ENCODE measurements at regions not wholly inside any gene's neighbourhood (a gene's known extent, or its start where the extent isn't known, plus 50 kb on each side); places are given as distances from the start of the nearest gene placed in this dataset.
A peak's percentile ranks its signal among the peaks of the same experiment; 100 is the strongest.

GRCh38 chr18:29096079-29096770, 919.3 kb upstream of the CDH2 start:
- Histone ChIP-seq H3K4me1 (ENCODE audit: insufficient read depth, low read length) (peaks cover 19% of the 10 kb centered on the region), H3K36me3 (ENCODE audit: insufficient read depth, low read length) (no peaks in the 10 kb centered on the region), H3K79me2 (ENCODE audit: insufficient read depth, low read length) (no peaks in the 10 kb centered on the region), H3K27me3 (ENCODE audit: insufficient read depth, low read length, poor library complexity) (no peaks in the 10 kb centered on the region), H3K9ac (ENCODE audit: low read depth, low read length) (no peak overlapping the region), H3K4me3 (ENCODE audit: low read depth in 1 of 2, low read length in 2 of 2) (no peak overlapping the region), H3K4me2 (ENCODE audit: insufficient read depth, low read length) (peak overlapping the region; percentile 24; the same call in 1 of the 2 replicates), H4K20me1 (ENCODE audit: insufficient read depth, low read length) (no peaks in the 10 kb centered on the region), H3K9me3 (ENCODE audit: insufficient read depth, low read length, severe bottlenecking) (peaks cover 4% of the 10 kb centered on the region), H3K27ac (ENCODE audit: low read length) (peak overlapping the region; percentile 72), H2AFZ (ENCODE audit: low read depth, low read length) (peak overlapping the region; percentile 54; the same call in 1 of the 2 replicates)
- ATAC-seq (ENCODE audit: insufficient read depth, low read depth) (peak; percentile 90), DNase-seq (peak; percentile 34)
- no peak for TF ChIP-seq EZH2 (IDR thresholded peaks at IDR 0.05; ENCODE audit: borderline replicate concordance, low read depth, low read length, severe bottlenecking)
- no peak for TF ChIP-seq CTCF (IDR thresholded peaks at IDR 0.05; ENCODE audit: borderline replicate concordance, extremely low read depth, low read length, poor library complexity, severe bottlenecking)

- ATAC-seq (ENCODE audit: insufficient read depth, low read depth) (0 out of 3 replicates have a peak, but pooled peaks have one; percentile 40), DNase-seq (peak; percentile 10)
- TF ChIP-seq CTCF (IDR thresholded peaks at IDR 0.05; ENCODE audit: borderline replicate concordance, extremely low read depth, low read length, poor library complexity, severe bottlenecking) (no peak), EZH2 (IDR thresholded peaks at IDR 0.05; ENCODE audit: borderline replicate concordance, low read depth, low read length, severe bottlenecking) (no peak)
- Histone ChIP-seq H3K79me2 (ENCODE audit: insufficient read depth, low read length) (no peaks in the 10 kb centered on the region), H3K36me3 (ENCODE audit: insufficient read depth, low read length) (no peaks in the 10 kb centered on the region), H3K27me3 (ENCODE audit: insufficient read depth, low read length, poor library complexity) (no peaks in the 10 kb centered on the region), H3K4me1 (ENCODE audit: insufficient read depth, low read length) (no peaks in the 10 kb centered on the region; the same call in 1 of the 2 replicates), H4K20me1 (ENCODE audit: insufficient read depth, low read length) (no peaks in the 10 kb centered on the region), H3K4me3 (ENCODE audit: low read depth in 1 of 2, low read length in 2 of 2) (no peak overlapping the region), H3K4me2 (ENCODE audit: insufficient read depth, low read length) (no peak overlapping the region), H3K9ac (ENCODE audit: low read depth, low read length) (no peak overlapping the region), H2AFZ (ENCODE audit: low read depth, low read length) (0 out of 2 replicates have a peak overlapping the region, but pooled peaks have one; percentile 27), H3K27ac (ENCODE audit: low read length) (no peak overlapping the region), H3K9me3 (ENCODE audit: insufficient read depth, low read length, severe bottlenecking) (peaks cover 4% of the 10 kb centered on the region)
Observed at GRCh38 chr18:29087616-29088246, 910.8 kb upstream of the CDH2 start.

GRCh38 chr18:29084120-29084519, 907.2 kb upstream of the CDH2 start:
- H2AFZ ChIP-seq (ENCODE audit: low read depth, low read length): no peak overlapping the region
- no peaks in the 10 kb centered on the region for H3K36me3 ChIP-seq (ENCODE audit: insufficient read depth, low read length)
- ATAC-seq (ENCODE audit: insufficient read depth, low read depth) (no peak), DNase-seq (no peak)
- no peak overlapping the region for H3K9ac ChIP-seq (ENCODE audit: low read depth, low read length)
- H3K4me2 ChIP-seq (ENCODE audit: insufficient read depth, low read length): no peak overlapping the region
- no peaks in the 10 kb centered on the region for H4K20me1 ChIP-seq (ENCODE audit: insufficient read depth, low read length)
- H3K27me3 ChIP-seq (ENCODE audit: insufficient read depth, low read length, poor library complexity): no peaks in the 10 kb centered on the region
- no peak overlapping the region for H3K4me3 ChIP-seq (ENCODE audit: low read depth in 1 of 2, low read length in 2 of 2)
- H3K4me1 ChIP-seq (ENCODE audit: insufficient read depth, low read length): no peaks in the 10 kb centered on the region; the same call in 1 of the 2 replicates
- no peaks in the 10 kb centered on the region for H3K79me2 ChIP-seq (ENCODE audit: insufficient read depth, low read length)
- no peaks in the 10 kb centered on the region for H3K9me3 ChIP-seq (ENCODE audit: insufficient read depth, low read length, severe bottlenecking)
- TF ChIP-seq EZH2 (IDR thresholded peaks at IDR 0.05; ENCODE audit: borderline replicate concordance, low read depth, low read length, severe bottlenecking) (no peak), CTCF (IDR thresholded peaks at IDR 0.05; ENCODE audit: borderline replicate concordance, extremely low read depth, low read length, poor library complexity, severe bottlenecking) (no peak)
- no peak overlapping the region for H3K27ac ChIP-seq (ENCODE audit: low read length)
